ENCODE measurements at regions not wholly inside any gene's neighbourhood (a gene's known extent, or its start where the extent isn't known, plus 50 kb on each side); places are given as distances from the start of the nearest gene placed in this dataset.

DNA sequence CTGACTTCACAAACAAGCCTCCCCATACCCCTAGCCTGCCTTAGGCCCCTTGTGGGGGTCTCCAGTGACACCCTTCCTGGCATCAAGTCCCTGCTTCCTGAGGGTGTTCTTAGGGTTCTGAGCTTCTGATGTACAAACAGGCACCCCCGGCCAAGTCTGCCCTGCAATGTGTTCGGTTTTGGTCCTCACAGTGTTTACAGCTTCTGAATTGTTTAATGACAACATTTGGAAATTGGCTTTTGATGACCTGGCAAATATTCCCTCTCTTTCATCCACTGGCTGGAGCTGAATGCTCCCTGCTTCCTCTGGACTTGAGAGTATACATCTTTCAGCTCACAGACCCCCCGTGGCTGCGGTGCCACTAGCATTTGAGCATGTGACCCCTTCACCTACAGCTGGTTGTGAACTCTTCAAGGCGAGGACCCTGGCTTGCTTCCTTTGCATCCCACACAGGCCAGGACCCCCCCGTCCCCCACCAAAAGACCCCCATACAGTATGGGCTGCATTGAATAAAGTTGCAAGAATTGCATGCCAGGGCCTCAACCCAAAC lies 180.8 kb downstream of the KATNIP start:
- TF ChIP-seq TBX2 (CRISPR knock-in tag; IDR thresholded peaks at IDR 0.05; ENCODE audit: borderline replicate concordance) (no peak), MAFK (conservative IDR thresholded peaks at IDR 0.05 in 1 of 2, IDR thresholded peaks at IDR 0.05 in 1 of 2; ENCODE audit: low read length in 2 of 2) (peak; percentile 86 to 89), MAFF (IDR thresholded peaks at IDR 0.05; ENCODE audit: low read depth, low read length) (peak; percentile 82), XRCC5 (optimal IDR thresholded peaks at IDR 0.05; ENCODE audit: low read length) (no peak), ZNF687 (CRISPR knock-in tag; IDR thresholded peaks at IDR 0.05) (no peak), ZNF614 (CRISPR knock-in tag; IDR thresholded peaks at IDR 0.05; ENCODE audit: borderline replicate concordance) (no peak), NFAT5 (CRISPR knock-in tag; IDR thresholded peaks at IDR 0.05) (no peak), RBM22 (optimal IDR thresholded peaks at IDR 0.05; ENCODE audit: low read length) (no peak), ZNF280D (CRISPR knock-in tag; IDR thresholded peaks at IDR 0.05) (no peak), ZBTB2 (CRISPR knock-in tag; IDR thresholded peaks at IDR 0.05; ENCODE audit: low read depth) (no peak)
- Histone ChIP-seq H3K79me2 (ENCODE audit: insufficient read depth, low read length) (no peaks in the 10 kb centered on the region), H3K4me1 (ENCODE audit: insufficient read depth, low read length) (no peaks in the 10 kb centered on the region), H3K9me3 (ENCODE audit: low read length) (no peaks in the 10 kb centered on the region), H3K4me3 (replicated peaks in 1 of 3; ENCODE audit: insufficient read depth in 1 of 3, low read depth in 2 of 3, low read length in 3 of 3) (no peak overlapping the region), H3K36me3 (replicated peaks in 1 of 2; ENCODE audit: control insufficient read depth in 1 of 2, insufficient read depth in 2 of 2, low read length in 2 of 2) (peaks cover 0 to 3% of the 10 kb centered on the region in 2 experiments; a peak in 3 of 5 replicates), H4K20me1 (ENCODE audit: insufficient read depth, low read length) (no peaks in the 10 kb centered on the region), H2AFZ (ENCODE audit: low read length) (no peak overlapping the region), H3K27ac (ENCODE audit: extremely low read length, insufficient read depth, low read length) (no peak overlapping the region), H3K9ac (ENCODE audit: insufficient read depth, low read depth, low read length) (no peak overlapping the region), H3K27me3 (ENCODE audit: control insufficient read depth in 1 of 2, insufficient read depth in 2 of 2, low read length in 2 of 2) (no peaks in the 10 kb centered on the region), H3K4me2 (ENCODE audit: low read depth, low read length) (no peak overlapping the region)
- intact Hi-C loops (cut with micrococcal nuclease; ENCODE audit: unreplicated experiment) (no loop called here), in situ Hi-C loops (cut with HindIII; ENCODE audit: extremely low pct_ligation_motif_present, low pct_unique_long_range_greater_than_20kb) (no loop called here)
- FAIRE-seq (no peak), ATAC-seq (no peak), DNase-seq (ENCODE audit: low spot score) (no peak)
- ChIA-PET POLR2A (no interaction called here), CTCF (ENCODE audit: low intra/inter-chr PET ratio, low total read pairs) (no interaction called here)
- WGBS (ENCODE audit: low lambda C conversion rate) = 92% methylated on average over 6 of the region's 6 CpGs
- no TSS peak for BruUV-seq (replicated peaks)

All from HepG2 (cell line).